Fibroblast of pulmonary artery (primary cell): ENCODE measurements at regions not wholly inside any gene's neighbourhood (a gene's known extent, or its start where the extent isn't known, plus 50 kb on each side); places are given as distances from the start of the nearest gene placed in this dataset.

Experiments used
- DNase-seq: peaks from one replicate; pipeline ENCODE4 v3.0.0-alpha.2; 2010; ENCODE audit warnings: low read depth
- H3K4me3 ChIP-seq: replicated peaks from 2 replicates; pipeline ENCODE4 v1.5.1; 2011; ENCODE audit warnings: low read depth, mild to moderate bottlenecking, control low read depth, low read length, moderate library complexity
- CTCF ChIP-seq: IDR thresholded peaks from 2 replicates; pipeline ENCODE4 v1.5.1; 2011; ENCODE audit warnings: mild to moderate bottlenecking, control low read depth, low read length, inconsistent platforms; ENCODE audit errors: missing control alignments

GRCh38 chr5:99724732-99725290 lies 796.0 kb upstream of the CHD1 start:
- no peak for DNase-seq
- no peak for TF ChIP-seq CTCF
- no peak overlapping the region for H3K4me3 ChIP-seq

GRCh38 chr5:99721506-99721905 lies 792.7 kb upstream of the CHD1 start:
- no peak for DNase-seq
- no peak overlapping the region for H3K4me3 ChIP-seq
- TF ChIP-seq CTCF: no peak

GRCh38 chr5:99715921-99716320 lies 787.1 kb upstream of the CHD1 start:
- H3K4me3 ChIP-seq: no peak overlapping the region
- TF ChIP-seq CTCF: no peak
- no peak for DNase-seq

- no peak for TF ChIP-seq CTCF
- no peak overlapping the region for H3K4me3 ChIP-seq
- DNase-seq: no peak
Measured at GRCh38 chr5:99706160-99706559, 777.4 kb upstream of the CHD1 start.

- H3K4me3 ChIP-seq: no peak overlapping the region
- DNase-seq: no peak
- TF ChIP-seq CTCF: no peak
Measured at GRCh38 chr5:99702565-99702964, 773.8 kb upstream of the CHD1 start.

- no peak for TF ChIP-seq CTCF
- H3K4me3 ChIP-seq: no peak overlapping the region
- DNase-seq: no peak
Measured at GRCh38 chr5:99694884-99695283, 766.1 kb upstream of the CHD1 start.

GRCh38 chr5:99686538-99686937 lies 757.7 kb upstream of the CHD1 start:
- H3K4me3 ChIP-seq: no peak overlapping the region
- TF ChIP-seq CTCF: no peak
- no peak for DNase-seq
